Osteocyte (in vitro differentiated cells): ENCODE measurements at regions not wholly inside any gene's neighbourhood (a gene's known extent, or its start where the extent isn't known, plus 50 kb on each side); places are given as distances from the start of the nearest gene placed in this dataset.

Experiments
- DNase-seq: peaks from one replicate; pipeline ENCODE4 v3.0.0; 2021; ENCODE audit warnings: mixed read lengths; ENCODE audit not compliant: unreplicated experiment; ENCODE audit errors: extremely low spot score
- H3K27ac Mint-ChIP-seq: one replicate; pipeline ENCODE4 v1.8.0; 2021; ENCODE audit warnings: mild to moderate bottlenecking, mixed read lengths; ENCODE audit not compliant: unreplicated experiment
- H3K27me3 Mint-ChIP-seq: one replicate; pipeline ENCODE4 v1.8.0; 2021; ENCODE audit warnings: mixed read lengths; ENCODE audit not compliant: unreplicated experiment
- H3K36me3 Mint-ChIP-seq: one replicate; pipeline ENCODE4 v1.8.0; 2021; ENCODE audit warnings: mixed read lengths; ENCODE audit not compliant: unreplicated experiment
- H3K4me1 Mint-ChIP-seq: one replicate; pipeline ENCODE4 v1.8.0; 2021; ENCODE audit warnings: mixed read lengths; ENCODE audit not compliant: unreplicated experiment
- H3K4me3 Mint-ChIP-seq: one replicate; pipeline ENCODE4 v1.8.0; 2021; ENCODE audit warnings: mild to moderate bottlenecking, moderate library complexity, mixed read lengths; ENCODE audit not compliant: unreplicated experiment
- H3K9me3 Mint-ChIP-seq: one replicate; pipeline ENCODE4 v1.8.0; 2021; ENCODE audit warnings: mixed read lengths; ENCODE audit not compliant: unreplicated experiment
- CTCF ChIP-seq: fragments of 200-600 bp; sonication (generic); IDR thresholded peaks from 2 replicates; pipeline ENCODE4 v1.5.0; 2021; ENCODE audit warnings: antibody characterized with exemption, mild to moderate bottlenecking, moderate library complexity

- peaks cover 4% of the 10 kb centered on the region for H3K9me3 Mint-ChIP-seq
- peaks cover 3% of the 10 kb centered on the region for H3K4me1 Mint-ChIP-seq
- H3K27me3 Mint-ChIP-seq: no peaks in the 10 kb centered on the region
- H3K27ac Mint-ChIP-seq: no peak overlapping the region
- DNase-seq: no peak
- no peak for TF ChIP-seq CTCF
- no peaks in the 10 kb centered on the region for H3K36me3 Mint-ChIP-seq
- no peak overlapping the region for H3K4me3 Mint-ChIP-seq
Measured at GRCh38 chr4:157795495-157795894, 377.3 kb downstream of the GASK1B start.

GRCh38 chr4:157792716-157793115 lies 380.1 kb downstream of the GASK1B start:
- H3K4me1 Mint-ChIP-seq: peaks cover 13% of the 10 kb centered on the region
- H3K36me3 Mint-ChIP-seq: no peaks in the 10 kb centered on the region
- H3K27ac Mint-ChIP-seq: no peak overlapping the region
- no peak overlapping the region for H3K4me3 Mint-ChIP-seq
- DNase-seq: no peak
- H3K9me3 Mint-ChIP-seq: peaks cover 4% of the 10 kb centered on the region
- H3K27me3 Mint-ChIP-seq: no peaks in the 10 kb centered on the region
- no peak for TF ChIP-seq CTCF

- H3K36me3 Mint-ChIP-seq: no peaks in the 10 kb centered on the region
- H3K4me1 Mint-ChIP-seq: peaks cover 16% of the 10 kb centered on the region
- DNase-seq: no peak
- TF ChIP-seq CTCF: no peak
- H3K4me3 Mint-ChIP-seq: no peak overlapping the region
- peaks cover 5% of the 10 kb centered on the region for H3K9me3 Mint-ChIP-seq
- no peaks in the 10 kb centered on the region for H3K27me3 Mint-ChIP-seq
- no peak overlapping the region for H3K27ac Mint-ChIP-seq
Measured at GRCh38 chr4:157791236-157791635, 381.6 kb downstream of the GASK1B start.

- H3K27ac Mint-ChIP-seq: peak overlapping the region; percentile 36
- peaks cover 14% of the 10 kb centered on the region for H3K4me1 Mint-ChIP-seq
- H3K36me3 Mint-ChIP-seq: no peaks in the 10 kb centered on the region
- no peak for TF ChIP-seq CTCF
- no peak overlapping the region for H3K4me3 Mint-ChIP-seq
- H3K9me3 Mint-ChIP-seq: peaks cover 10% of the 10 kb centered on the region
- no peak for DNase-seq
- no peaks in the 10 kb centered on the region for H3K27me3 Mint-ChIP-seq
Measured at GRCh38 chr4:157787618-157788017, 385.2 kb downstream of the GASK1B start.

- no peak for DNase-seq
- Mint-ChIP-seq H3K27me3 (no peaks in the 10 kb centered on the region), H3K27ac (no peak overlapping the region), H3K4me3 (no peak overlapping the region), H3K4me1 (no peaks in the 10 kb centered on the region), H3K9me3 (peaks cover 14% of the 10 kb centered on the region), H3K36me3 (no peaks in the 10 kb centered on the region)
- TF ChIP-seq CTCF: no peak
Measured at GRCh38 chr4:157781361-157781760, 391.5 kb downstream of the GASK1B start.
